ENCODE measurements at regions not wholly inside any gene's neighbourhood (a gene's known extent, or its start where the extent isn't known, plus 50 kb on each side); places are given as distances from the start of the nearest gene placed in this dataset.

DNA sequence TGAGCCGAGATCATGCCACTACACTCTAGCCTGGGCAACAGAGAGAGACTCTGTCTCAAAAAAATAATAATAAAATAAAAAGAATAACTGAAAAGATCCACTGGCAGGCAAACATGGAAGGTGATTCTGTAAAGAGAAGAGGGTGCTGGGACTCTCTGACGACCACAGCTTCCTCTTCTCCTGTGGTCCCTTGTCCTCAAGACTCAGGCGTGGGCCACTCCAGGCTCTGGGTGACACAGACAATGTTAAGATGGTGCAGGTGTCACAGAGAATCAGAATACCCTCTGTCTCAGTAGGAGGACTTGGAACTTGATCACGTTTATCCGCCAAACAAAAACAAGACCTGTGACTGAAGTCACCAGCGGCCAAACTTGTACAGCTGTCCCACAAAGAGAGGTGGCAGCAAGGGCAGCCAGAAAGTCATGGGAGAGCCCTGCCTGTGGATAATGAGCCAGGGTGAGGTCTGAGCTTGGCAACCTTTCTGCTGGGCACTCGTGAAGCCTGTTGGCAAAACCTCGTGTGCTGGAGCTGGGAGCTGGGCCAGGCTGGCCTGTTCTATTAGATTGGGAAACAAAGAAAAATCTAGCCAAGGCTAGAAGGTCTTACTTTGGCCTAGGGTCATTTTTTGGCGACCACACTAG lies 76.4 kb upstream of the ITGA6 start:
- in situ Hi-C loops (cut with HindIII; ENCODE audit: low sequenced_read_pairs): no loop called here

DNA sequence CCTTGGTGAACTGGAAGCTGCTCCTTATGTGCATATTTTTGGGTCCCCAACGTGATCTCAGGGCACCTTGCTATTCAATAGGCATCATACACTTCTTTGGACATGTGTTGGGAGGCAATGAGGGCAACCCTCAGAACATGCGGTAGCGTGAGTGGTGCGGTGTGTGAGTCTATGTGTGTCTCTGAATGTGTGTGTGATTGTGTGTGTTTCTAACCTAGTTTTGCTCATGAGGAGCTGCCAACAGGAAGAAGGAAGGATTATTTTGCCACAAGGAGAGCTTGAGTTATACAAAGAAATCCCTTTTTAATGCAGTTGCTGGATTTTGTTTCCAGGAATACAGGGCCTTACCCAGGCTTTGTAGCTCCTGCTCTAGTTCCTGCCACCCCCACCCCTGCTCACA lies 75.8 kb upstream of the ITGA6 start:
- in situ Hi-C loops (cut with HindIII; ENCODE audit: low sequenced_read_pairs): no loop called here

DNA sequence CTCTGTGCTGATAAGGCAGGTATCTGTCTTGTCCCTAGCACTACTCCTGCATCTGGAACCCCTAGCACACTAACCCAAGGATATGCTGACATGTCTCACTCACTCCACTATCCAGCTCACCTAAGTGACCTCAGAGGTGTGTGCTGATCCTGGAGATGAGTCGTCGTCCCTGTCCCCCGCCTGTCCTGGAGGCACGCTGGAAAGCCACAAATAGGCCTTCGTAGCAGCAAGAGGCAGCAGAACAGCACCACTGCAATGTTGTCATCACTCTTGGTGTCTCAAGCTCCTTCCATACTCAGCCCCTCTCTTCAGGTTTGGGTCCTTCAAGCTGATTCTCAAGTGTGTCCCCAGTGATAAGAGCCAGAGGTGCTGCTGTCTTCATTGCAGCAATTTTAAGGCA lies 73.0 kb upstream of the ITGA6 start:
- in situ Hi-C loops (cut with HindIII; ENCODE audit: low sequenced_read_pairs): no loop called here

DNA sequence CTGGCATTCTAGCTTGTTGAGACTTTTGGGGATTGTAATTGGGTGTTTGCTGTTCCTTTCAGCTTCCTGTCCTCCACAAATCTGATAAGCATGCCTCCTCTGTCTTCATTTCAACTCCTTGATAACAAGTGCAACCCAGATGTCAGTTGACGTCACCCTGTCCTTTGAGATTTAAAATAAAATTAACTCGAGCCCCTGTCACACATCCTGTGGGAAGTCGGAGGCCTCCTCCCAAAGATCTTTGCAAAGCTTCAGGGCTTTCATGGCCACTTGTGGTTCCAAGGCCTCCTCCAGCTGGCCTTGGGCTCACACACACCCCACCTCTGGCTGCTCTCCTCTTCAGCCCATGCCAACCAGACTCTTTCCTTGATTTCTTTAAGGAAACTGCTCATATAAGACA lies 69.9 kb upstream of the ITGA6 start:
- in situ Hi-C loops (cut with HindIII; ENCODE audit: low sequenced_read_pairs): loop anchor here (5.0 kb wide), 1 partner anchor 100 kb away; no protein-coding TSS in a partner anchor

DNA sequence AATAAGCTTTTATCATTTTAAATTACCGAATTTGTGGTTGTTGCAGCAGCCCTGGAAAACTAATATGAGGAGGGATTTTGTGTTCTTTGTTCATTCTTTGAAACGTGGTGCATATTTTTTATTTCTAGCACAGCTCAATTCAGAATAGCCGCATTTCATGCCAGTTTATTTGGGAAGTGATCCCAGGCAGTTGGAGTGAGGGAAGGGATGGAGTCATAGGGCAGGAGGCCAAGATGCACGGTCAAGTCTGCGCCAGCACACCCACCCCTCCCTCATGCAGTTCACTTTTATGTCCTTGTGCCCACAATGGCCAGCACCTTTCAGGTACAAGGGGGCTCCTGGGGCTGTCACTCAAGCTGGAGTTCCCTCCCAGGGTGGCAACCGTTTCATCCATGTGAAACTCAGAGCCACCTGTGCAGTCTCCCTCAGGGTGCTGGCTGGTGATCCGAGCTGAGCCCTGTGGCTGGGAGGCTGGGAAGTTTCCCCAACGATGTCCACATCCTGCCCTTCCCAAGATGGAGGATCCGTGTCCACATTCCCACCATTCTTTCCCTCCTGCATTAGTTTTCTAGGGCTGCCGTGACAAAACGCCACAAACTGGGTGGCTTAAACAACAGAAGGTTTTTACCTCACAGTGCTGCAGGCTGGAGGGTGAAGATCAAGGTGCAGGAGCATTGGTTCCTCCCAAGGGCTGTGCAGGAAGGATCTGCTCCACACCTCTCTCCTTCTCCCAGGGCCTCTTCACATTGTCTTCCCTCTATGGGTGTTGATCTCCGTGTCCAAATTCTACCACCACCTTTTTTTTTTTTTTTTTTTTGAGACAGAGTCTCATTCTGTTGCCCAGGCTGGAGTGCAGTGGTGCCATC lies 68.5 kb upstream of the ITGA6 start:
- in situ Hi-C loops (cut with HindIII; ENCODE audit: low sequenced_read_pairs): loop anchor here (5.0 kb wide), 1 partner anchor 98 kb away; no protein-coding TSS in a partner anchor

DNA sequence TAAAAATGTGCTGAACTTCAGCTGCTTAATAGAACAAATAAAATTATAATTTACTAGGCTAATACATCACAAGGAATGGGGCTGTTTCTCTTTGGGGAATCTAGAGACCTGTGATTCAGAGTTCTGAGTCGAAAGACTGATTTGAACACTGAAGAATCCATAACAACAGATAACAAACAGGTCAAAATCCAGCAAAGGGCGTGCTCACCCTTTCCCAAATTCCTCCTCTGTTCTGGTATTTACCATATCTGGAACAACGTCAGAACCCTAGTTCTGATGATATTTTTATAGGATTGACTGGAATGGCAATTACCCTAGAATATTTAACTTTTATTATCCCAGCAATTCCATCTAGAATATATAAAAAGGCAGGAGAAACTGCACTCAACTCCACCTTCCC lies 66.0 kb upstream of the ITGA6 start:
- in situ Hi-C loops (cut with HindIII; ENCODE audit: low sequenced_read_pairs): no loop called here

DNA sequence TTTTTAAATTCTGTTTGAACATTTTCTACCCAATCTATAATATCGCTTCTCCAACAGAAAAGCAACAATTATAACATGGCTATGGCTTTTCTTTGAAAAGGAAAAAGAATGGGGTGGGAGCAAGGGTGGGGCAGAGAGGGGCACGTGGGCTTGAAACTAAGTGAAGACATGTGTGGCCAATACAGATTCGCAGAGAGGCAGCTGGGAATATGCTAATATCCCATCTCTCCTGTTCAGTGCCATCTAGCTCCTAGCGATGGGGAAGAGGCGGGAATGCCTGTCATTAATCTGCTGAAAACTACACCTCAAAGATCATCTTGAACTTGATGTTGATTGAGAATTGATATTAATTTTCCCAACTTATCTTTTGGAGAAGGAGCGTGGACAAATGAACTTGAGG lies 65.5 kb upstream of the ITGA6 start:
- in situ Hi-C loops (cut with HindIII; ENCODE audit: low sequenced_read_pairs): no loop called here

DNA sequence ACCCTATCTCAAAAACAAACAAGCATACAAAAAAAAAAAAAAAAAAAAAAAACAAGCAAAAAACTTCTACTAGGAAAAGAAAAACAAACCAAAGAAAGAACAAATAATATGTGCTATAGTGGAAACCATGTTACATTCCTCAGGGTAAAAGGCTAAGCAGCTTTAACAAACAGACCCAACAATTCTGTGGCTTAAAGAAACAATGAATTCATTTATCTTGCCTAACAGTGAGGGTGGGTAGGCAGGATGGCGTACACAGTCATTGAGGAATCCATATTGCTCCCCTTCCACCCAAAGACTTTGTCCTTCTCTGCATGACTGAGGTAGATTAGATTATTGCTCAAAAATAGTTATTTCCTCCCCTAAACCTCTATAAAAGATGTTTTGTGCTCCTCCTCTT lies 63.1 kb upstream of the ITGA6 start:
- in situ Hi-C loops (cut with HindIII; ENCODE audit: low sequenced_read_pairs): no loop called here

DNA sequence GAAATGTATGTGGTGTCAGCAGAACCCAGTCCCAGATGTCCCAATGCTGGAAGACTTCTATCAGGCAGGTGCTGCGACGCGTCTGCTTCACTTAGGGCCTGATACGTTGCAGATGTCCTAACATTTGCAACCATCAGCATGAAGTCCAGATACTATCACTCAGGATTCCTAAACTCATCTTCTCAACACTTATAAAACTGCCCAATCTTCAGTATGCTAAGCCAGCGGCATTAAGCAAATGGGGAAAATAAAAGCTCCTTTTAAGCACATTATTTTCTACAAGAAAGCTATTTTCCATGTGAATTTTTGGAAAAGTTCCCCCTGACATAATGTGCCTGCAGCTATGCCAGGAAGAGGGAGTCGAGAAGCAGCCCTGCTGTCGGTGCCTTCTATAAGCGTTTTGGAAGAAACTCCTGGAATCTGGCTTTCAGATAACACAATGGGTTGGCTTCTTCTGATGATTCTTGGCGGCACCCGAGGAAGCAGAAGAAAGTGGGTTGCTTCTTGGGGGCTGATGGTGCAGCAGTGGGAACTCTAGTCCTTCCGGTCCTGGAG lies 60.7 kb upstream of the ITGA6 start:
- in situ Hi-C loops (cut with HindIII; ENCODE audit: low sequenced_read_pairs): no loop called here

DNA sequence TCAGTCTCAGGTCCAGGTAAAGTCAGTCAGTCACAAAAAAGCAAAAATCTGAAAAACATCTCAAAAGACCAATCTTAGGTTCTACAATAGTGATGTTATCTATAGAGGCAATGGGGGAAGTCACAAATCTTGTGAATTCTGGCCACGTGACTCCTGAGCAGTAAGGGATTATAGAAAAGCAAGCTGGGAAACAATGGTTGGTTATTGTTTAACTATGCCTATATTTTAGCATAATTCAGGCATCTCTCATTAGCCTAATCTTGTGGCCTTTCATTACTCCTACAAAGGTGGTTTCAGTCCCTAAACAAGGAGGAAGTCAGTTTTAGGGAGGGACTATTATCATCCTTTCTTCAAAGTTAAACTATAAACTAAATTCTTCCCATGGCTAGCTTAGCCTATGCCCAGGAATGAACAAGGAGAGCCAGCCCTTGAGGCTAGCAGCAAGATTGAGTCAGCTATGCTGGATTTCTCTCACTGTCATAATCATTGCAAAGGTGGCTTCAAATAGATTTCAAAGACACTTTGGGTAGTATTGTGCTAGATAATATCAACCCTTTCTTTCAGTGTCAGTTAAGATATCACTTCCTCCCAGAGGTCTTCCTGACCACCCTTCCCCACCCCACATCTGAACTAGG lies 56.4 kb upstream of the ITGA6 start:
- in situ Hi-C loops (cut with HindIII; ENCODE audit: low sequenced_read_pairs): no loop called here

DNA sequence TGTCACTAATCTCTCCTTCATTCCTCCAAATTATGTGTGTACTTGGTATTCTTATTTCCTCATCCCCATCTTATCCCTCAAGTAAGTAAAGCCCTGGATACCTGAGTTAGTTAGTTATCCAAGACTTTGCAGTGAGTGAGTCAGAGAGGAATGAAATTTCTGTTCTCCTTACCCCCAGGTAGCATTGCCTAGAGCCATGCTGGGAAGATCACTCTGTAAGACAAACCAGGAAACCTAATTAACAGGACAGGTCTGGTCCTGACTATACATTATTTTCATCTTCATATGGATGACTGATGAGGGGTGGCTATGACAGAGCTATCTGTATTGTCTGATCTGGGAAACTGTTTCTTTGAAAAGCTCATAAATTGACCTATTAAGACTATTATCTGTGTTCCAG lies 55.0 kb upstream of the ITGA6 start:
- in situ Hi-C loops (cut with HindIII; ENCODE audit: low sequenced_read_pairs): no loop called here

DNA sequence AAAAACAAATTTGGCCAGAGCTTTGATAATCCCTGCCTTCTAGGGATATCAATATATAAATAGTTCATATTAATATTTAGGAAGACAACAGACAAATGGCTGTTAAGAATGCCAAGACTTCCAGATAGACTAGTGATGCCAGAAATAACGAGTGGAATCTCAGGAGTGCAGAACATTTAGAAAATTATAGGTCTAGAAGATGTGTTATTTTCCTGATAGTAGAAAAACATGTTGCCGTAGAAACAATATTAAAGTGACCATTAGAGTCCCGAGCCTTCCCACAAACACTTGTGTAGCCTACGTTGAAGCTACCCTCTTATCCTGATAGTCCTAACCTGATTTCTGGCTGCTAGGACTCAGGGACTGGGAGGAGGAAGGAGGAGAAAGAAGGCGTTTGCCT lies 54.3 kb upstream of the ITGA6 start:
- in situ Hi-C loops (cut with HindIII; ENCODE audit: low sequenced_read_pairs): no loop called here

DNA sequence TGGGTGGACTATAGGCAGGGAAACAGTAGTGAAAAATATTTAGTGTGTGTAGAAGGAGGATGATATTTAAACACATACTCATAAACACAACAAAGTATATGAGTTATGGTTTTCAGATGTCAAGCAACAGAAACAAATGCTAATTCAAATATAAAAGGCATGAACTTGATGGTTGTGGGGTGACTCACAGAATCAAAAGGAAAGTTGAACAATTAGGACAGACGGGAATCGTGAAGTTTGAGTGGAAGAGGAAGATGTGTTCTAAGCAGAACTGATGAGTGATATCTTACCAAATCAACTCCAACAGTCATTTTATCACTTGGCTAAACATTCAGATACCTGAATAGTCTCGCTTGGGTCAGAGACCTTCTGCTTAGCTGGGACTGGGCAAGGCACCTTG lies 53.6 kb upstream of the ITGA6 start:
- in situ Hi-C loops (cut with HindIII; ENCODE audit: low sequenced_read_pairs): no loop called here

DNA sequence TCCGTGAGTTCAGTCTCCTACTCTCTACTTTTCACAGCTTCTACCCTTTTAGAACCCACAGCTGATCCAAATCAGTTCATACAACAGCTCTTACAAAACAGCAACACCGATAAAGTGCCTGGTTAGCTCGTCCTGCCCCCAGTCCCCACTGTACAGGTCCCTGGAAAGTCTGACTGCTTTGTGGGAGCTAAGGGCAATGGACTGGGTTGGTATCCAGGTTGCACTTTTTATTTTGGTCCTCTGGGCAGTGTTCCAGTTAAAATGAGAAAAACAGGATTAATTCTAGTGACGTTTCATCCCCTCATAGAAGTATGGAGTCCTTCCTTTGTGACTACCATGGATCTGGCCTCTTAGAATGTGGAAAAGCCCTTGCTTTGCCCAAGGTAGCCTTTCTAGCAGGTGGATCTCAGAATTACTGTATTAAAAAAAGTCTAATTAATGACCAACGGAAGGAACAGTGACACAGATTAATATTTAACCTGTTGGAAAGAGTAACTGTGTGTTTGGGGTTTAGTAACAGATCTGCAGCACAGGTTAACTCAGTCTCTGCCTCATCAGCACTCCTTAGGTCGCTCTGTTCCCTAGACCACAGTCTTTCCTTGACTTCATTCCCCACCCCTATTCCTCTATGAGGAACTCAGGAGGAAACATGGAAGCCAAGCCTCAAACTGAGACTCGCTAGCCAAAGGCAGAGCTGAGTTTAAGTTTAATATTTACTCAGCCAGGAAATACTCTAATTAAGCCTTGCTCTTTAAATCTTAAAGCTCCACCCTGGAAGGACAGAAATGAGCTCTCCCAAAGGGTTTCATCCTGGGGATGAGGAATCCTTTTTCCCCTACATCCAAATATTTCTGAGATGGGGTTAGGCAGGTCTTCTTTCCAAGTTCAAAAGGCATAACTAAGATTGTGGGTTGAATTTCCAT lies 52.8 kb upstream of the ITGA6 start:
- in situ Hi-C loops (cut with HindIII; ENCODE audit: low sequenced_read_pairs): no loop called here

DNA sequence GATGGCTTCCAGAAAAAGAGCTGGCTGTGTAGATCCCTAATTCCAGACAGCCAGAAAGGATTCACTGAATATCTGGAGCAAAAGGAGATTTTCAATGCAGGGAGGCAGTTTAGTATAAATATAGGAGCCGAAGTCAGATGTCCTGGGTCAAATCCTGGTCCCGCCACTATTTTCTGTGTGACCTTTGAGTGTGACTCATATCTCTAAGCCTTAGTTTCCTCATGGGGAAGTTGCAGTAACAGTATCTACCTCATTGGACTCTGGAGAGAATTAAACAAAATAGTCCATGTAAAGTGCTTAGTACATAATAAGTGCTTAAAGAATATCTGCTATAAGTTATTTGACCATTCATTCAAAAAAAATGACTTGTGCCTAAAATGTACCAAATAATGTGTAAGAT lies 52.1 kb upstream of the ITGA6 start:
- in situ Hi-C loops (cut with HindIII; ENCODE audit: low sequenced_read_pairs): no loop called here

DNA sequence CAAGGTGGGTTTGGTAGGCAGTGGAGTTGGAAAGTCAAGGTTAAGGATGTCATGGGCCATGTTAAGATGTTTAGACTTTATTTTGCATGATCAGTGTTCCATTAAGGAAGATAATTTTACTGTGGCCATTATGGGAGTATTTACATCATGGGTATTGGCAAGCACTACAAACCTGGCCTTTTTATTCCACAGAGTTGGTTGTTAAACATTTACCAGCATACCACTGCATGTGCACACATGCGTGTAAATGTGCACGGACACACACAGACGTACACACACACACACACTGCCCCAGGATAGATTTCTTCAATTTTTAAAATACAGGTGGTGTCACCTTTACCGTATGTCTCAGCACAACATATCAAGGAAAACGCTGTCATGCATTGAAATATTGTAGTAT lies 51.4 kb upstream of the ITGA6 start:
- in situ Hi-C loops (cut with HindIII; ENCODE audit: low sequenced_read_pairs): no loop called here

DNA sequence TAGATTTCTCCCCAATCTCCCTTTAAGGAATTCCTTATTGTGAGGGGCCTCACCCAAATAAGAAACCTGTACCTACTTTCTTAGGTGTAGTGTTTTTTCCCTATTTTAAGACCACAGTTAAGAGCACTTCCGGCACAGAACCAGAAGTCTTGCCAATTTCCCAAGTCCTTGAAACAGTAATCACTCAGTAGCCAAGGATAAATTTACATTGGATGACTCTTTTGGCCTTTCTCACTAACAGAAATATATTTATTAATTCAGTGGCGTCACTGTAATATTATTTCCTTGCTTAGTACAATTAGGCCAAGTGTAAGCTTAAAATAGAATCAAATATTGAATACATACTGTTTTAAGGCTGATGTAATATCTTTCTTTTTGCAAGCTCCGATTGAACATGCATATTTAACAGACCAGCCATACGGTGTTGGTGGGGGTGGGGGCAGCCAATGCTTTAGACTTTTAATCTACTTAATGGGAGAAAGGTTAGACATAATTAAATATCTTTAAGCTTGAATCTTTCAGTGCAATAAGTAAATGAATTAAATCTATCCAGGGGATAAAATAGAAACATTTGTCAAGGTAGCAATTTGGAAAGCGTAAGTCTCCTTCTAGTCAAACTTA lies 50.8 kb upstream of the ITGA6 start:
- in situ Hi-C loops (cut with HindIII; ENCODE audit: low sequenced_read_pairs): no loop called here

DNA sequence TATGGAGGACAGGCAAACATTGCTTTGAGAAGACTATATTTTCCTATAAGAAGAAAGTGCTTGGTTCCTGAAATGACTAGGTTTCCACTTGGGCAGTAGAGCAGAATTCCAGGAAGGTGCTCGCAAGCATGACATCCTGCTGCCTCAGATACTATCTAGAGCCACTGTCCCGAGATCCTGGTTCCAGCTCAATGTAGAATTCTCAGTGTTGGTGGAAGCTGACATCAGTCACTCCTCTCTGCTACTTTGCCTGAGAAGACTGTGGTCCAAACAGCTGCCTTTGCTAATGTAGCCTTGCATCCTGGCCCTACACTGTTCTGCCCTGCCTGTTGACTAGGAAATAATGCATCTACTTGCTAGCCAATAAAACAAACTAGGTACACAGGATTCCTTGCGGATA lies 50.0 kb upstream of the ITGA6 start:
- in situ Hi-C loops (cut with HindIII; ENCODE audit: low sequenced_read_pairs): no loop called here

Measured in endothelial cell of hepatic sinusoid (primary cell).